H4 (cell line): ENCODE measurements at regions not wholly inside any gene's neighbourhood (a gene's known extent, or its start where the extent isn't known, plus 50 kb on each side); places are given as distances from the start of the nearest gene placed in this dataset.

Source experiments
- DNase-seq: peaks from one replicate; pipeline ENCODE4 v3.0.0-alpha.2; 2015; ENCODE audit warnings: low spot score

DNA sequence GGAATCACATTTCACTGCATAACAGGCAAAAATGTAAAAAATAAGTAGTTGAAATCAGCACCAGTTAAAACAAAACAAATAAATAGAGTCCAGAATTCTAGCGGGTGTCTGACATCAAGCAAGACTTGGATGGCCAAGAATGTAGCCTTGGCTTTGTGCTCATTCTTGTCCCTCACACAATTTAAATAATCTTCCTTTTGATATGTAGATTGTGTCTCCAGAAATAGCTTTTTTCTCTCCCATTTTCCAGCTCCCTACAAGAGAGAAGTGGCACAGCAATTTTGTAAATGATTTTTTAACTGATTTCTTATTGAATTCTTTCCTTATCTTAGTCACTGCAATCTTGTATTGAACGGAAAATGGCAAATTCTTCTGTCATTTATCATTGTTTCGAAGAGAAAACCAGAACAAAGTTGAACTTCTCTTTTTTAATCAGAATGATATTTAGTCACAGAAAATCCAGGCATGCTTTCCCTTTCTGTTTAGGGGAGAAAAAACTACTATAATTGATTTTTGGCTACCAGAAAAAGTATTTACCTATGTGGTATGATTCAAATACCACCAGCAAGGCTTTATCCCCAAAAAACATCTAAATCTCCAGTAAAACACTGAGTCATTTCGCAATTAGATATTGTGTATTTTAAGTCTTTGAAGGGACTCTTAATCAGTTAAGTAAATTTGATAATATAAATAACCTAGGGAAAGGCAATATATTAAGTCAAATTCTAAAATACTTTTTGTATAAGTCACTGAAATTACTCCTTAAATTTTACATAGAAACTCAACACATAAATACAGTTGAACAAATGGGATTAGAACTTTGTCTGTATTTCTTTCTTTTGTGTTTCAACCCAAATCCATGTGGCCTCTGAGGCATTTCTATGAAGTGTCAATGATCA, 481.7 kb downstream of the GBE1 start:
- DNase-seq: no peak

- no peak for DNase-seq
These were observed 483.6 kb downstream of the GBE1 start for GRCh38 chr3:81277853-81278252.

DNA sequence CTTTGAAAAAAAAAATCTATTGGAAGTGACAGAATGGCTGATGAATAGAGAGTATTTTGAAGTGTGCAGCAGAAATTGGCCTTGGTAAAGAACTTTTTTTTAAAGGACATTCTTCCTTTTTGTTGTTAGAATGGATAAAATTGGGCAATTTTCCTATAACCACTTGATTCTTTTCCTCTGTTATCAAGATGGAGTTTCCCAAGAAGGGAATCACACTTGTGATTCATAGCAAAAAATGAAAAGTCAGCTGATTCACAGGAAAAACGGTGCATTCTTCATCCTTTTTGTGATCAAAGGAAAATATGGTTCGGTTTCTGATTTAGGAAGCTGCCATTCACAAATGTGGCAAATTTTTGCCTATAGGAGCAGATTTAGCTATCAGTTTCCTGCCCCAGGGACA, 486.8 kb downstream of the GBE1 start:
- no peak for DNase-seq

GRCh38 chr3:81270603-81271379, 490.7 kb downstream of the GBE1 start:
- DNase-seq: no peak

DNA sequence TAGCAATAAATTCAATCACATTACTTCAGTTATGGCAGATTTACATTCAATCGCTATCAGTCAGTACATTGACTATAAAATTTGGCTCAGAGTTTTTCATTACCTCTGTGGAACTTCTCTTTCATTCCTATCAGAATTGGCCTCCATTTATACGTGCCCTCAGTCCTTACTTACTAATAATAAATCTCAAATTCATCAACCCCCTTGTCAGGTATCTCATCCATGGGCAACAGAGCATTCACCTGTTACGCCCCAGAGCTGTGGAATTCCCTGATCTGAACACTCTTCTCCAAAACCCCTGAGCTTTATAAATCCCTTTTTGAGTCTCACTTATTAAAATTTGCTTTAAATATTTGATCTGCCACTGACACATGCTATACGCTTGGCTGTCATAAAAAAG, 492.9 kb downstream of the GBE1 start:
- DNase-seq: no peak

- DNase-seq: no peak
These were observed 499.4 kb downstream of the GBE1 start for GRCh38 chr3:81261996-81262395.

DNA sequence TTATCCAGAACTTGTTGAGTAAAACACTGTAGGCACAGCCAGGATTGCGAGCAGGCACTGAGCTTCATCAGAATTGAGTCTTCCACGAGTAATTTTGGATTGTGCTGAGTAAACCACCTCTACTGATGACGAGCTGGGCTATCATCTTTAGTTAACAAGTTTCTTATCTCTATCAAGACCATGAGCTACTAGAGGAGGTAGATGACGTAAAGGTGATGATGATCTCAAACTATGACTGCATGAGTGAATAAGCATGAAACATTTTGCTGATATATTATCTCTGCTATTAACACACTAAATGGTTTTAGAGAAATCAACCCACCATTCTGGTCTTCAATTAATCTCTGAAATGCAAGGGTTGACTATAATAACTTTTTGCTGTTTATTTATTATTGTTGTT, 506.0 kb downstream of the GBE1 start:
- no peak for DNase-seq

GRCh38 chr3:81251096-81251495, 510.3 kb downstream of the GBE1 start:
- no peak for DNase-seq

DNA sequence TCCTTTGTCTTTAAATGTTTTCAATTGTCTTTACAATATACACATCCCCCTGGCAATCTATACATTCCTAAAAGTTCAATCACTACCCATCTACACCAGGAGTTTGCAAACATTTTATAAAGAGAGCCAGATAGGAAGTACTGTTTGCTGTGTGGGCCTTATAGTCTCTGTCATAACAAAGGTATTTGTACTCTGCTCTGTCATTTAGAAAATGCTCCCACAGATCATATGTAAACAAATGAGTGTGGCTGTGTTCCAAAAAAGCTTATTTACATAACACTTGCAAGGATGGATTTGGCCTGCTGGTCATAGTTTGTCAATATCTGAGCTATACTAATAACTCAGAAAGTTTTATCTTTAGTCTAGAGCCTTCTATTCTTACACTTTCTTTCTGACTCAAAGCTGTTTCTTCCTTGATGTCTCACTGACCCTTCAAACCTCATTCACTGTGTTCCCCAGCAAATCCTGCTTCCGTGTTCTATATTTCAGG, 511.9 kb downstream of the GBE1 start:
- peak; percentile 2 for DNase-seq

DNA sequence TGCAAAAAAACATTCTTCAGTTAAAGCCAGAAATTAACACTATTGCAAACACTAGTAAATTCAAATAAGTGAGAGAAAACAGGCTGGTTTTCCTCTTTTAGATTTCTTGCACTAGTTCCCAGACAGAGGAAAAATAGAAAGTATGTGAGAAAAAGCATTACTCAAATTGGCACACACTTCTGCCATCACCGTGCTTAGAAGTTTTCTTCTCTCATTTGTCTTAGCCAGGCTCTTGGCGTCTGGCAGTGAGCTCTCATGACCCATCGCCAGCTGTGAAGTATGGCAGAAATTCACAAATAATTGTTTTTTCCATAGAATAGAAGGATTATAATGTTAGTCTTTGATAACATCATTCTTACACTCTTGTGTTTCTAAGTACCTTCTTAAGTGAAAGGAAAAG, 515.9 kb downstream of the GBE1 start:
- no peak for DNase-seq

DNA sequence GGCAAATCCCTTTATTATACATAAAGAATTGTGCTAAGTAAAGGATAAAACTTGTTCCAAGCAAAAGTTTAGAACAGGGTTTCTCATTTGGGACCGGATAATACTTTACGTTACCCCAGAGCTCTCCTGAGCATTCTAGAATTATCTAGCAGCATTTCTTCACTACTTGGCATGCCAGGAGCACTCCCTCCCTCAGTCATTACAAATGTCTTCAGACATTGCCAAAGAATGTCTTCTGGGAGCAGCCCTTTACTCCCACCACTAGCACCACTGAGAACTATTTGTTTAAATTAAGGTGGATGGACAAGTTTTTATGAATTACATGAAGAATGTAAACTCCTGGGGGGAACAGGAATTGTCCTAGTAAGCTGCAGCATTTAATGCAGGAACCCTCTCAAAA, 516.4 kb downstream of the GBE1 start:
- no peak for DNase-seq

DNA sequence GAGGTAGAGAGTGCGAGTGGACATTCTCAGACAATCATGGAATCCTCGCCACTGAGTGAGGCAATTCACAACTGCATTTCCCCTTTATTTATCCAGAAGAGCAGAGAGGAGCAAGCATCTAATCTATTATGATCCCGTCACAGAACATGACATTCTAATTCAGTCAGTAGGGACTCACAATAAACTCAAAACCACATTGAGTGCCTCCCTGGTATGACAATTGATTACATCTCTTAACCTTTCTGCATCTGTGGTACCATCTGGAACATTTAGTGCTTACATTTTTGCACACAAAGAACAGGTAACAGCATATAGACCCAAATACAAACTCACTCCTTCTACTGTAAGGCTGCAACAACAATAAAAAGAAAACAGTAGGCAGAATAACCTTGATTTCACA, 517.2 kb downstream of the GBE1 start:
- no peak for DNase-seq

DNA sequence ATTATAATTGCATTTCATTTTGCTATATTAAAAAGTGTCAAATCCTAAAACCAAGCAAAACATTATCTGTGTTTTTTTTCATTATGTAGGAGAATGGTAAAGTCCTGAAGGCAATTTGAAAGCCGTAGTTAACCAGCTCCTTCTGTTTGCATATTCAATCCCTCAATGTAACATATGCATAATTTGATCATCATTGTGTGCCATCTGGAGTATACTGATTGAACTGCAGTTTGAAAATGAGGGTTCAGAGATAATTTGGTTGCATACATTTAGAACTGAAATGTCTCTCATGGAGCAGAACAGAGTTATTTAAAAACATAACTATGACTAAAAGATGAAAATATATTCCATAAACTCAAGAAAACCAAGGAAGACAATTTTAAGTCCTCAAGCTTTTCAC, 518.6 kb downstream of the GBE1 start:
- DNase-seq: peak; percentile 6

GRCh38 chr3:81237181-81237580, 524.3 kb downstream of the GBE1 start:
- DNase-seq: no peak

DNA sequence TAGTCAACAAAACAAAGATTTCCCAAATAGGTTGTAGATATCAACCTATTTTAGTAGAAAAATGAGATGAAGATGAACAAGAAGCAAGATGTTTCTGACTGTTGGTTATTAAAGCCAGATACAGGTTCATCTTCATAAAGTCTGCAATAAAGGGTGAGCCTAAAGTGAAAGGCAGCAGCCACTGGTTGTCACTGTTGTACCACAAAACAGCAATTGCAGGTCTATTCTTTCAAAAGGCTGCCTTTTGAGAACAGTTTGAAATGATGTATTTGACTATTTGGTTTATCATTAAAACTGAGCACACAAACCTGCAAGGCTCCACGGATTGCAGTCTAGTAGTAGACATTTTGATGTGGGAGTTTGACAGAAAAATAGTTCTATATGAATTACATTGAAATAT, 543.4 kb downstream of the GBE1 start:
- peak; percentile 2 for DNase-seq

DNA sequence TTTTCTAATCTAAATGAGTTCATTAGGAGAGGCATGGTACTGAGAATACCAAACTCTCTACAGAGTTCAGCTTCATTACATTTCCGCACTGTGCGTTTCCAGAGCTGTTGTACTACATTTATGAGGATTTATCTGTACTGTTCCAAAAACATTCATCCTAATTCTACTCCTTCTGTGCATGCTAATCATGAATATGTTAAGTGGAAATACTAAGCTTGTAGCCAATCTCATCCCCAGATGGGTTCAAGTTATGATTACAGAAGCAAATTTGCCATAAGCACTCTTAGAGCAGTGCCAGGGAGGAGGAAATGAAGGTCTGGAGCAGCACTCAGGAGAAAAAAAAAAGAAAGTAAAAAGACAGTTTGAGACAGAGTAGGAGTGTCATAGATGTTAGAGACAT, 544.3 kb downstream of the GBE1 start:
- no peak for DNase-seq

DNA sequence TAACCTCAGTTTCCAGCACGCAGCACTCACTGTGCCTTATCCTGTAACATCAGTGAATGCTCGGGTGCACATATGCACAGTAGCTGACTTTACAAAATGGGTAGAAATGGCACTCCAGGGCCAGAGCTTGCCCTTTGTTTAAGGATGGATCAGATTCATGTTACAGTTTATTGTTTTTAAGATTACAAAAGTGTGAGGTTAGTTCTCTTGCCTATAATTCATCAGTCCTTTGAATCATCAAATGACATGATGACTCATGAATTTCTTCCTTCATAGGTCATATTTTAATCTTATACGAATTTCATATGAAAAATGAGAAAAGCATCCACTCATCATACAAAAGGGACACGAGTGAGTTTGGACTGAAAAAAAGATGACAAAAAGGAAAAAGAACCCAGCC, 545.3 kb downstream of the GBE1 start:
- no peak for DNase-seq

DNA sequence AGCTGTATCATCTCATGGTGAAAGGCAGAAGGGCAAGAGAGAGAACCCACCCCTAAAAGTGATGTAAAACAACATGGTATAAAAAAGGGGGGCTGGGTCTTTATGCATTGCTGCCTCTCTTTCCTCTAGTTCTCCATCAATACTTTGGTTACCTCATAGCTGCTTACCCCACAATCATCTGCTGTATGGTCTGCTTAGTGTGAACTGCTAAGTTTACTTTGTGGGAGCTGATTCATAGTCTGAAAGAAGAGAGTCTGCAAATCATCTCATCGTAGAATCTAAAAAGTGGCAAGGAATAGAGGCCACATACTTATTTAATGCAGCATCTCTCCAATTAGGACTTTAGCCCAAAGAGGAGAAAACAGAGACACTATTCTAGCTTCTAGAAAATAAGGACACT, 546.8 kb downstream of the GBE1 start:
- peak; percentile 2 for DNase-seq

DNA sequence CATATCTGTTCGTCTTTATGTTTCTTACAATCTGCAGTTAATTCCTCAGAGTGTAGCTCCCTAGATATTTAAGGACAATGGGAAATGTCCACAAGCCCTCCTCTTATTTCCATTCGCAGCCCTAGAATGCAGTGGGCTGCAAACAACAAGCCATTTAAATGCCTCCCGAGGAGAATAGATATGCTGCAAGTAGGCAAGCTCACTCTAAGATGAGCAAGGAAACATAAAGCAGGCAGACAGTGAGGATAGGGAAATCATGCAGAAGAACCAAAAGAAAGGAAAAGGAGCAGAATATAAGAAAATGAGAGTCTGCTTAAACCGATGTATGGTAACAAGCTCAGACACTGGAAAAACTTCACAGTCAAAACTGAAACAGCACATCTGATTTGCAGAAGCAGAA, 561.9 kb downstream of the GBE1 start:
- no peak for DNase-seq

DNA sequence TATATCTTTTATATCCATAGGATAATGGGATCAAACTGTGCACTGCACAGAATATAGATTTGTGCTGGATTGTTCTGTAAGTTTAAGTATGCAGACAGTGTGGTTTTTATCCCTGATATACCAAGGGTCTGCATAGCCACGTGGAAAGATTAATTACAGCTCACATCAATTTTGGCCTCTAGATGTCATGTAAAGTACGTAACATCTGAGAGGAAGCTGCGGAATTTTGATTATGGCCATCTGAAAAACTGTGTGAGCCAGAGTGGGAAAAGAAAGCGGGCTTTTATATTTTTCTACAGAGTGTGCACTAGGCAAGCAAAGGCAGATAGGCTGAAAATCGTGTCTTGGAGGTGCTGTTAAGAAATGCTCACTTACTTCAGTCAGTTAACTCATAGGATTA, 562.7 kb downstream of the GBE1 start:
- no peak for DNase-seq

- no peak for DNase-seq
These were observed 563.2 kb downstream of the GBE1 start for GRCh38 chr3:81198216-81198615.

GRCh38 chr3:81197386-81197785, 564.1 kb downstream of the GBE1 start:
- DNase-seq: no peak

GRCh38 chr3:81195478-81195877, 566.0 kb downstream of the GBE1 start:
- no peak for DNase-seq
